ENCODE measurements at regions not wholly inside any gene's neighbourhood (a gene's known extent, or its start where the extent isn't known, plus 50 kb on each side); places are given as distances from the start of the nearest gene placed in this dataset.

DNA sequence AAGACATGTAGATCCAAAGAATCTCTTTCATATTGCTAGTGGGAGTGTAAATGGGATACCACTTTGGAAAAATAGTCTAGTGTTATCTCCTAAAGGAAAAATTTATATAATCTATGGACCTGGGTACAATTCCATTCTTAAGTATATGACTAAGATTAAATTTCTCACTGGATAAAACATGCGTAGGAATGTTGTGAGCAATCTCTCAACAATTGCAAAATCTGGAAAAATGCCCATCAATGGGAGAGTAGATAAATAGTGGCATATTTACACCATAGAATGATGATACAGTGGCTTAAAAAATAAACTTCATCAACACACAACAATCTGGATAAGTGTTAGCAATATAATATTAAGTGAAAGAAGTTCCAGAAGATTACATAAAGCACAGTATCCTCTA is 469.5 kb downstream of the MAN2A1 start:
- no peak overlapping the region for H3K4me3 ChIP-seq
- H3K36me3 ChIP-seq = no peaks in the 10 kb centered on the region
- TF ChIP-seq POLR2A (IDR thresholded peaks at IDR 0.05) = no peak
- TF ChIP-seq, protein P1, sequence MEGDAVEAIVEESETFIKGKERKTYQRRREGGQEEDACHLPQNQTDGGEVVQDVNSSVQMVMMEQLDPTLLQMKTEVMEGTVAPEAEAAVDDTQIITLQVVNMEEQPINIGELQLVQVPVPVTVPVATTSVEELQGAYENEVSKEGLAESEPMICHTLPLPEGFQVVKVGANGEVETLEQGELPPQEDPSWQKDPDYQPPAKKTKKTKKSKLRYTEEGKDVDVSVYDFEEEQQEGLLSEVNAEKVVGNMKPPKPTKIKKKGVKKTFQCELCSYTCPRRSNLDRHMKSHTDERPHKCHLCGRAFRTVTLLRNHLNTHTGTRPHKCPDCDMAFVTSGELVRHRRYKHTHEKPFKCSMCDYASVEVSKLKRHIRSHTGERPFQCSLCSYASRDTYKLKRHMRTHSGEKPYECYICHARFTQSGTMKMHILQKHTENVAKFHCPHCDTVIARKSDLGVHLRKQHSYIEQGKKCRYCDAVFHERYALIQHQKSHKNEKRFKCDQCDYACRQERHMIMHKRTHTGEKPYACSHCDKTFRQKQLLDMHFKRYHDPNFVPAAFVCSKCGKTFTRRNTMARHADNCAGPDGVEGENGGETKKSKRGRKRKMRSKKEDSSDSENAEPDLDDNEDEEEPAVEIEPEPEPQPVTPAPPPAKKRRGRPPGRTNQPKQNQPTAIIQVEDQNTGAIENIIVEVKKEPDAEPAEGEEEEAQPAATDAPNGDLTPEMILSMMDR (IDR thresholded peaks at IDR 0.05 in 4 of 5, conservative IDR thresholded peaks at IDR 0.05 in 1 of 5) = no peak
- H3K4me1 ChIP-seq = no peaks in the 10 kb centered on the region
- intact Hi-C loops (cut with DNase I; ENCODE audit: low total_unique reads) (no loop called here), in situ Hi-C loops (cut with MboI; ENCODE audit: low sequenced_read_pairs in 4 of 4) (no loop called here)
- ATAC-seq (no peak), DNase-seq (no peak)
- H3K27ac ChIP-seq = no peak overlapping the region
- H3K27me3 ChIP-seq = no peaks in the 10 kb centered on the region
- no peaks in the 10 kb centered on the region for H3K9me3 ChIP-seq

DNA sequence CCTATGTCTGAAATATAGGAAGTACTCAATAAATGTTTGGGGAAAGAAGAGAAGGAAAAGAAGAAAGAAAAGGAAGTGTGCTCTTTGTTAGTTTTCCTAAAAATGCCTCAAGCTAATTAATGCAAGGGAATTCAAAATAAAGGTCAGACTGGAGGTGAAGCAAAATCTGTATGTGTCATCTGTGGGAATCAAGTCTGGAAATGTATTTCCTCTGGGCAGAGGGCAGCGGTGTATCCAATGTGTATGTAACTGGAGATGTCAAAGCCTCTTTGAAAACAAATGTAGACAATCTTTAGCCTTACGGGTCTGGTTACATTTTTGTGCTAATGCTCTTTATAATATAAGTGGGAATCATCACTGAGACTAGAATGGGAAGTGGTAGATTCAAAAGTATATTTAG is 471.4 kb downstream of the MAN2A1 start:
- Histone ChIP-seq H3K27ac (no peak overlapping the region), H3K27me3 (no peaks in the 10 kb centered on the region), H3K9me3 (no peaks in the 10 kb centered on the region), H3K36me3 (no peaks in the 10 kb centered on the region), H3K4me3 (no peak overlapping the region), H3K4me1 (no peaks in the 10 kb centered on the region)
- TF ChIP-seq, protein P1 (IDR thresholded peaks at IDR 0.05 in 4 of 5, conservative IDR thresholded peaks at IDR 0.05 in 1 of 5) = no peak
- no peak for TF ChIP-seq POLR2A (IDR thresholded peaks at IDR 0.05)
- in situ Hi-C loops (cut with MboI; ENCODE audit: low sequenced_read_pairs in 4 of 4) = no loop called here
- ATAC-seq (no peak), DNase-seq (no peak)
- intact Hi-C loops (cut with DNase I; ENCODE audit: low total_unique reads) = no loop called here

DNA sequence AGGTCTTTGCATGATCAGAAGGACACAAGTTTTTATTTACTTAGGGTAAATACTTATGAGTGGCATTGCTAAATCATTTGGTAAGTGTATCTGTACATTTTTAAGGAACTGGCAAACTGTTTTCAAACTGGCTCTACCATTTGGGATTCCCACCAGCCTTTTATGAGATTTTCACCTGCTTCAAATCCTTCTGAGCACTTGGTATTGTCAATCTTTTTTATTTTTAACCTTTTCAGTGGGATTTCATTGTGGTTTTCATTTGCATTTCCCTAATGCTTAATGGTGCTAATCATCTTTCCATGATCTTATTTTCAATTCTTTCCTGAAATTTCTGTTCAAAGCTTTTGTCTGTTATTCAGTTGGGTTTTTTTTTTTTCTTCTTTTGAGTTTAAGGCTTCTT is 475.6 kb downstream of the MAN2A1 start:
- H3K27ac ChIP-seq = no peak overlapping the region
- no peak for TF ChIP-seq POLR2A (IDR thresholded peaks at IDR 0.05)
- TF ChIP-seq, protein P1 (IDR thresholded peaks at IDR 0.05 in 4 of 5, conservative IDR thresholded peaks at IDR 0.05 in 1 of 5) = no peak
- no peaks in the 10 kb centered on the region for H3K36me3 ChIP-seq
- H3K4me1 ChIP-seq = no peaks in the 10 kb centered on the region
- ATAC-seq (no peak), DNase-seq (no peak)
- in situ Hi-C loops (cut with MboI; ENCODE audit: low sequenced_read_pairs in 4 of 4) (no loop called here), intact Hi-C loops (cut with DNase I; ENCODE audit: low total_unique reads) (no loop called here)
- no peaks in the 10 kb centered on the region for H3K27me3 ChIP-seq
- H3K4me3 ChIP-seq = no peak overlapping the region
- no peaks in the 10 kb centered on the region for H3K9me3 ChIP-seq

DNA sequence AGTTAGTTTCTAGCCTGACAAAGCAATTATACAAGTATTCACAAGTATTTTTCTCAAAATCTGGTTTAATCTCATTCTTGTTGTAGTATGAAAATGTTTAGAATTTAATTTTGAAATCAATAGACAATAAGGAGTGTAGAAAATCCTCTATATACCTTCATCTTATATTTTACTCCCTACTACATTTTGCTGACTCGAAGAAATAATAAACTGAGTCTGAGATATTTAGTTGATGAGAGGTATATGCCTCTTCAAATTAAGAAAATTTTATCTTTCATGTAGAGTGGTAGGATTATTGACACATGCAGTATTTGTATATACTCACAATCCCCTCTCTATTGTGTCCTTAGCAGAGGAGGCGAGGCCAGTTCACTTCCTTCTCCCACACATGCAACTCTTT is 477.7 kb downstream of the MAN2A1 start:
- Histone ChIP-seq H3K9me3 (no peaks in the 10 kb centered on the region), H3K27ac (no peak overlapping the region), H3K36me3 (no peaks in the 10 kb centered on the region), H3K4me1 (no peaks in the 10 kb centered on the region), H3K4me3 (no peak overlapping the region), H3K27me3 (no peaks in the 10 kb centered on the region)
- TF ChIP-seq POLR2A (IDR thresholded peaks at IDR 0.05) = no peak
- TF ChIP-seq, protein P1 (IDR thresholded peaks at IDR 0.05 in 4 of 5, conservative IDR thresholded peaks at IDR 0.05 in 1 of 5) = no peak
- ATAC-seq (no peak), DNase-seq (no peak)
- in situ Hi-C loops (cut with MboI; ENCODE audit: low sequenced_read_pairs in 4 of 4) = no loop called here
- intact Hi-C loops (cut with DNase I; ENCODE audit: low total_unique reads) = no loop called here

DNA sequence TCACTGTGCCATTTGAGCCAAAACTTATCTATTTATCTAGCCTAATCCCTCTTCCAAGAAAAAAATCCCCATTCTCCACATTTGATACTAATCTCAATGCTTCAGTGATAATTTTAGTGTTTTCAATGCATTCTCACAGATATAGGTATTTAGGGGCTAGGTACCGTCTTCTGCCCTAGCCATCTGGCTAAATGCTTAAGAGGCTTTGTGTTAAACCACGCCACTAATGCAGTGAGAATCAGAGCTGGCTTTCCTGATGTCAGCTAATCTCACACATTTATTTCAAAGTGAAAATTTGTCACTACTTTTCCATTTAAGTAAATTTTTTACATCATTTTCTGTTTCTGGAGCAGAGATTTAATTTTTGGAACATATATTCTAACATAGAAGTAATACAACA is 479.7 kb downstream of the MAN2A1 start:
- Histone ChIP-seq H3K27ac (no peak overlapping the region), H3K4me1 (no peaks in the 10 kb centered on the region), H3K27me3 (no peaks in the 10 kb centered on the region), H3K4me3 (no peak overlapping the region), H3K36me3 (no peaks in the 10 kb centered on the region), H3K9me3 (no peaks in the 10 kb centered on the region)
- in situ Hi-C loops (cut with MboI; ENCODE audit: low sequenced_read_pairs in 4 of 4) = no loop called here
- ATAC-seq (no peak), DNase-seq (no peak)
- intact Hi-C loops (cut with DNase I; ENCODE audit: low total_unique reads) = no loop called here
- TF ChIP-seq, protein P1 (IDR thresholded peaks at IDR 0.05 in 4 of 5, conservative IDR thresholded peaks at IDR 0.05 in 1 of 5) = no peak
- TF ChIP-seq POLR2A (IDR thresholded peaks at IDR 0.05) = no peak
